ENCODE measurements at regions not wholly inside any gene's neighbourhood (a gene's known extent, or its start where the extent isn't known, plus 50 kb on each side); places are given as distances from the start of the nearest gene placed in this dataset.
A peak's percentile ranks its signal among the peaks of the same experiment; 100 is the strongest.
"Not testable (repeated sequence)": the region's sequence is repeated elsewhere in the genome, so short reads cannot be mapped to it uniquely, and the experiment has no call there.

GRCh38 chr5:158244882-158245281, 385.9 kb upstream of the CLINT1 start:
- DNase-seq = no peak

- DNase-seq = no peak
Observed at GRCh38 chr5:158236511-158237335, 377.8 kb upstream of the CLINT1 start.

GRCh38 chr5:158235159-158235547, 376.2 kb upstream of the CLINT1 start:
- DNase-seq = no peak

GRCh38 chr5:158234323-158235158, 375.6 kb upstream of the CLINT1 start:
- DNase-seq = peak; percentile 26

GRCh38 chr5:158233735-158234322, 374.9 kb upstream of the CLINT1 start:
- DNase-seq = peak; percentile 0

- not testable (repeated sequence) for DNase-seq
Observed at GRCh38 chr5:158227314-158227713, 368.4 kb upstream of the CLINT1 start.

GRCh38 chr5:158226496-158226895, 367.6 kb upstream of the CLINT1 start:
- no peak for DNase-seq

- no peak for DNase-seq
Observed at GRCh38 chr5:158224253-158224652, 365.3 kb upstream of the CLINT1 start.

GRCh38 chr5:158223054-158223600, 364.2 kb upstream of the CLINT1 start:
- no peak for DNase-seq

- no peak for DNase-seq
Observed at GRCh38 chr5:158212917-158213316, 354.0 kb upstream of the CLINT1 start.

- DNase-seq = no peak
Observed at GRCh38 chr5:158212237-158212636, 353.3 kb upstream of the CLINT1 start.

GRCh38 chr5:158209219-158209908, 350.4 kb upstream of the CLINT1 start:
- DNase-seq = no peak

- no peak for DNase-seq
Observed at GRCh38 chr5:158207733-158208132, 348.8 kb upstream of the CLINT1 start.

GRCh38 chr5:158205992-158206391, 347.0 kb upstream of the CLINT1 start:
- DNase-seq = no peak

- DNase-seq = no peak
Observed at GRCh38 chr5:158203261-158203660, 344.3 kb upstream of the CLINT1 start.

GRCh38 chr5:158202801-158203200, 343.9 kb upstream of the CLINT1 start:
- DNase-seq = no peak

GRCh38 chr5:158200619-158201018, 341.7 kb upstream of the CLINT1 start:
- peak; percentile 8 for DNase-seq

GRCh38 chr5:158198636-158199035, 339.7 kb upstream of the CLINT1 start:
- DNase-seq = peak; percentile 62

- DNase-seq = no peak
Observed at GRCh38 chr5:158195416-158196210, 336.7 kb upstream of the CLINT1 start.

GRCh38 chr5:158194561-158194976, 335.6 kb upstream of the CLINT1 start:
- no peak for DNase-seq

GRCh38 chr5:158193395-158193794, 334.4 kb upstream of the CLINT1 start:
- not testable (repeated sequence) for DNase-seq

- DNase-seq = no peak
Observed at GRCh38 chr5:158180407-158180806, 321.5 kb upstream of the CLINT1 start.
